Astrocyte (in vitro differentiated cells and primary cell): ENCODE measurements at regions not wholly inside any gene's neighbourhood (a gene's known extent, or its start where the extent isn't known, plus 50 kb on each side); places are given as distances from the start of the nearest gene placed in this dataset.

Experiments
- EZH2 ChIP-seq: IDR thresholded peaks from 2 replicates; pipeline ENCODE4 v1.6.1; 2012; ENCODE audit warnings: mild to moderate bottlenecking, low read length, inconsistent platforms; ENCODE audit not compliant: insufficient read depth
- TF ChIP-seq, protein P1 (sequence below): IDR thresholded peaks from 2 replicates; pipeline ENCODE4 v1.5.1; 2011; ENCODE audit warnings: low read depth, mild to moderate bottlenecking, inconsistent platforms, low read length, moderate library complexity; ENCODE audit not compliant: insufficient read depth

DNA sequence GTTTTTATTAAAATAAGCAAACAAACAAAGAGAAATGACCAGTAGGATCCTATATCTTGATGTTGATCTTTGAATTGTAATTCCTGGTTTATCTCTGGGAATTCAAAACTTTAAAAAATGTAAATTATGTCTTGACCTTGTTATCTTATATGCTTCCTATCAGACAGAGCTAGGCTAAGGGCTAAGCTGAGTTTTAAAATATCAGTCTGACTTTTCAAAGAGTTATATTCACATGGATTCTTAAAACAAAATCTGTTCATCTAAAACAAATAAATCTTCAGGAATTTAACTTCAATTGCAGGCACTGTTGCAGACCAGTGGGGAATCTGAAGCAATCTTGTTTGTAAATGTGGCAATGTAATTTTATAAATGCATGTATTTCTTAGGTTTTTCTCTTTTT lies 1144.1 kb downstream of the LRFN5 start:
- TF ChIP-seq, protein P1, sequence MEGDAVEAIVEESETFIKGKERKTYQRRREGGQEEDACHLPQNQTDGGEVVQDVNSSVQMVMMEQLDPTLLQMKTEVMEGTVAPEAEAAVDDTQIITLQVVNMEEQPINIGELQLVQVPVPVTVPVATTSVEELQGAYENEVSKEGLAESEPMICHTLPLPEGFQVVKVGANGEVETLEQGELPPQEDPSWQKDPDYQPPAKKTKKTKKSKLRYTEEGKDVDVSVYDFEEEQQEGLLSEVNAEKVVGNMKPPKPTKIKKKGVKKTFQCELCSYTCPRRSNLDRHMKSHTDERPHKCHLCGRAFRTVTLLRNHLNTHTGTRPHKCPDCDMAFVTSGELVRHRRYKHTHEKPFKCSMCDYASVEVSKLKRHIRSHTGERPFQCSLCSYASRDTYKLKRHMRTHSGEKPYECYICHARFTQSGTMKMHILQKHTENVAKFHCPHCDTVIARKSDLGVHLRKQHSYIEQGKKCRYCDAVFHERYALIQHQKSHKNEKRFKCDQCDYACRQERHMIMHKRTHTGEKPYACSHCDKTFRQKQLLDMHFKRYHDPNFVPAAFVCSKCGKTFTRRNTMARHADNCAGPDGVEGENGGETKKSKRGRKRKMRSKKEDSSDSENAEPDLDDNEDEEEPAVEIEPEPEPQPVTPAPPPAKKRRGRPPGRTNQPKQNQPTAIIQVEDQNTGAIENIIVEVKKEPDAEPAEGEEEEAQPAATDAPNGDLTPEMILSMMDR, result no peak
- no peak for TF ChIP-seq EZH2
